Astrocyte (in vitro differentiated cells and primary cell): ENCODE measurements at regions not wholly inside any gene's neighbourhood (a gene's known extent, or its start where the extent isn't known, plus 50 kb on each side); places are given as distances from the start of the nearest gene placed in this dataset.

Source experiments
- CTCF ChIP-seq: IDR thresholded peaks from 2 replicates; pipeline ENCODE4 v1.5.1; 2011; ENCODE audit warnings: low read depth, mild to moderate bottlenecking, inconsistent platforms, low read length, moderate library complexity; ENCODE audit not compliant: insufficient read depth
- EZH2 ChIP-seq: IDR thresholded peaks from 2 replicates; pipeline ENCODE4 v1.6.1; 2012; ENCODE audit warnings: mild to moderate bottlenecking, low read length, inconsistent platforms; ENCODE audit not compliant: insufficient read depth

- TF ChIP-seq CTCF (no peak), EZH2 (no peak)
Measured at GRCh38 chr1:38115226-38115625, 68.6 kb upstream of the POU3F1 start.
